CD4-positive, alpha-beta memory T cell (primary cell): ENCODE measurements at regions not wholly inside any gene's neighbourhood (a gene's known extent, or its start where the extent isn't known, plus 50 kb on each side); places are given as distances from the start of the nearest gene placed in this dataset.

Experiments
- CTCF ChIA-PET: fragments of 350-600 bp; sonication (Branson Sonifier 250); formaldehyde crosslinking; loops from one replicate; lab custom pipeline; 2021; ENCODE audit warnings: inconsistent platforms; ENCODE audit not compliant: partially characterized antibody; lab: Charles Lee
- POLR2A ChIA-PET: fragments of 350-600 bp; sonication (Branson Sonifier 250); formaldehyde crosslinking; loops from one replicate; lab custom pipeline; 2021; ENCODE audit not compliant: partially characterized antibody; lab: Charles Lee
- DNase-seq, 5 donors: peaks; one replicate each; pipeline versions ENCODE4 v3.0.0 to v3.0.0-alpha.2; 2020 to 2022; ENCODE audit warnings: mixed read lengths in 1 of 5
- H3K27ac ChIP-seq: one replicate; pipeline ENCODE4 v1.7.0; 2013; ENCODE audit warnings: low read depth, low read length
- H3K27me3 ChIP-seq: 2 replicates; pipeline ENCODE4 v1.7.0; 2013; ENCODE audit warnings: mild to moderate bottlenecking, low read length, moderate library complexity; ENCODE audit not compliant: insufficient read depth
- H3K36me3 ChIP-seq: 2 replicates; pipeline ENCODE4 v1.7.0; 2013; ENCODE audit warnings: mild to moderate bottlenecking, low read length, moderate library complexity; ENCODE audit not compliant: insufficient read depth
- H3K4me1 ChIP-seq: 2 replicates; pipeline ENCODE4 v1.7.0; 2013; ENCODE audit warnings: mild to moderate bottlenecking, low read length, moderate library complexity; ENCODE audit not compliant: insufficient read depth
- H3K4me3 ChIP-seq, 2 donors: one replicate each; pipeline ENCODE4 v1.7.0; 2013; ENCODE audit warnings: low read length in 2 of 2, mild to moderate bottlenecking in 1 of 2
- H3K9me3 ChIP-seq, 2 donors: one replicate each; pipeline ENCODE4 v1.7.0; 2013; ENCODE audit warnings: low read length in 2 of 2, control low read depth in 1 of 2; ENCODE audit not compliant: control insufficient read depth in 1 of 2
- H3K27ac Mint-ChIP-seq, 7 donors: one replicate each; pipeline ENCODE4 v1.8.0; 2020 to 2021; ENCODE audit warnings: mixed read lengths in 7 of 7, mild to moderate bottlenecking in 6 of 7, inconsistent platforms in 3 of 7, moderate library complexity in 3 of 7
- H3K27me3 Mint-ChIP-seq, 2 donors: one replicate each; pipeline ENCODE4 v1.8.0; 2020 to 2021; ENCODE audit warnings: mixed read lengths in 2 of 2
- H3K36me3 Mint-ChIP-seq, 2 donors: one replicate each; pipeline ENCODE4 v1.8.0; 2020 to 2021; ENCODE audit warnings: mixed read lengths in 2 of 2, inconsistent platforms in 1 of 2, mild to moderate bottlenecking in 1 of 2
- H3K4me1 Mint-ChIP-seq, 4 donors: one replicate each; pipeline ENCODE4 v1.8.0; 2020 to 2021; ENCODE audit warnings: mixed read lengths in 4 of 4, mild to moderate bottlenecking in 1 of 4
- H3K4me3 Mint-ChIP-seq, 8 donors: one replicate each; pipeline ENCODE4 v1.8.0; 2020 to 2021; ENCODE audit warnings: mixed read lengths in 8 of 8, mild to moderate bottlenecking in 7 of 8, moderate library complexity in 6 of 8, inconsistent platforms in 3 of 8
- H3K9me3 Mint-ChIP-seq, 8 donors: one replicate each; pipeline ENCODE4 v1.8.0; 2020 to 2021; ENCODE audit warnings: mixed read lengths in 8 of 8, mild to moderate bottlenecking in 5 of 8, inconsistent platforms in 3 of 8, moderate library complexity in 1 of 8
- intact Hi-C: fragments of 100-400 bp; cut with micrococcal nuclease; formaldehyde crosslinking; loops from one replicate; pipeline ENCODE4 v1.15.1; 2023

DNA sequence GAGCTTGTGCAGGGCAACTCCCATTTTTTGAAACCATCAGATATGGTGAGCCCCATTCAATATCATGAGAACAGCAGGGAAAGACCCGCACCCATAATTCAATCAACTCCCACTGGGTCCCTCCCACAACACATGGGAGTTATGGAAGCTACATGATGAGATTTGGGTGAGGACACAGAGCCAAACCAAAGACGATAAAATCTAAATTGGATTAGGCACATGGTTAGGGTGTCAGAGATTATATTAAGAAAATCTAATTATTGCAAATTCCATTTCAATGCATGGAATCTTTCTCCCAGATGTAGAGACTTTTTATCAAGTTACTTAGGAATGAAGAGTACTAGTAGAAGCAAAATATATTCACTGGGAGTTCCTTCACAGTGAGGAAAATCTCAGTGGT is 324.9 kb downstream of the JRKL start:
- no peak overlapping the region for H3K4me3 Mint-ChIP-seq
- DNase-seq: no peak
- CTCF ChIA-PET: no interaction called here
- no peak overlapping the region for H3K27ac Mint-ChIP-seq
- H3K4me1 Mint-ChIP-seq: no peaks in the 10 kb centered on the region
- Histone ChIP-seq H3K9me3 (no peaks in the 10 kb centered on the region), H3K36me3 (no peaks in the 10 kb centered on the region), H3K4me3 (no peak overlapping the region), H3K27me3 (no peaks in the 10 kb centered on the region), H3K27ac (no peak overlapping the region), H3K4me1 (no peaks in the 10 kb centered on the region)
- no peaks in the 10 kb centered on the region for H3K36me3 Mint-ChIP-seq
- POLR2A ChIA-PET: no interaction called here
- intact Hi-C loops: no loop called here
- H3K9me3 Mint-ChIP-seq: peaks cover 0 to 3% (median under 1%) of the 10 kb centered on the region in 8 donors
- no peaks in the 10 kb centered on the region for H3K27me3 Mint-ChIP-seq

DNA sequence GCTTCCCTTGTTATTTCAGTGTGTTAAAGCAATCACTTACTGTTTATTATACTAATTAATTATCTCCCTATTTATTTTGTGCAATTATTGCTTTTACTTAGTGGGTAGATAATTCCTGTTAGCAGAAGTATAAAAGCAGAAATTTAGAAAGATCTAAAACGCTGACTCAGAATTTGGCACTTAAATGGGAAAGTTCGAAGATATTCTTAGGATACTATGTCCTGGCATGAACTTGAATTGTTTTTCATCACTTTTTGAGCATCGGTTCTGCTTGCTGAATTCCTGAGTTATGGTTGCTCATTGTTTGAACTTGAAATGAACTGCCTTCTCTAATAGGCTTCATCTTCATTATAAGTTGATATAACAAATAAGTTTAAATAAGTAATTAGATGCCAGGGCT is 325.4 kb downstream of the JRKL start:
- Histone ChIP-seq H3K36me3 (no peaks in the 10 kb centered on the region), H3K9me3 (no peaks in the 10 kb centered on the region), H3K27me3 (no peaks in the 10 kb centered on the region), H3K4me3 (no peak overlapping the region), H3K27ac (no peak overlapping the region), H3K4me1 (no peaks in the 10 kb centered on the region)
- Mint-ChIP-seq H3K27ac (no peak overlapping the region), H3K9me3 (peaks cover 0 to 3% (median under 1%) of the 10 kb centered on the region in 8 donors), H3K4me1 (no peaks in the 10 kb centered on the region), H3K27me3 (no peaks in the 10 kb centered on the region), H3K36me3 (no peaks in the 10 kb centered on the region), H3K4me3 (no peak overlapping the region)
- ChIA-PET POLR2A (no interaction called here), CTCF (no interaction called here)
- DNase-seq: no peak
- intact Hi-C loops: no loop called here

DNA sequence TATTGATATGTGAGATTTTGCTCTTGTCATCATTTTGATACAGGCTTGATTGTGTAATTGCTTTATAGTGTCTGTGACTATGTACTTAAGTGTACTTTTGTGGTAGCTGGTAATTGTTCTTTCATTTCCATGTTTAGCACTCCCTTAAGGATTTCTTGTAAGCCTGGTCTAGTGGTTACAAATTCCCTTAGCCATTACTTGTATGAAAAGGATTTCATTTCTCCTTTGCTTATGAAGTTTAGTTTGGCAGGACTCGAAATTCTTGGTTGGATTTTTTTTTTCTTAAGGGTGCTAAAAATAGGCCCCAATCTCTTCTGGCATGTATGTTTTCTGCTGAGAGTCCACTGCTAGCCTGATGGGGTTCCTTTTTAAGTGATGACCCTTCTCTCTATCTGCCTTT is 346.8 kb downstream of the JRKL start:
- no peak for DNase-seq
- no peak overlapping the region for H3K4me3 Mint-ChIP-seq
- no peaks in the 10 kb centered on the region for H3K9me3 ChIP-seq
- H3K27ac ChIP-seq: no peak overlapping the region
- H3K4me3 ChIP-seq: no peak overlapping the region
- H3K4me1 Mint-ChIP-seq: no peaks in the 10 kb centered on the region
- H3K36me3 Mint-ChIP-seq: no peaks in the 10 kb centered on the region
- no peaks in the 10 kb centered on the region for H3K27me3 Mint-ChIP-seq
- intact Hi-C loops: no loop called here
- peaks cover 0 to 16% (median 2%) of the 10 kb centered on the region in 8 donors for H3K9me3 Mint-ChIP-seq
- no peak overlapping the region for H3K27ac Mint-ChIP-seq
- H3K27me3 ChIP-seq: no peaks in the 10 kb centered on the region
- H3K4me1 ChIP-seq: no peaks in the 10 kb centered on the region
- ChIA-PET CTCF (no interaction called here), POLR2A (no interaction called here)
- no peaks in the 10 kb centered on the region for H3K36me3 ChIP-seq

DNA sequence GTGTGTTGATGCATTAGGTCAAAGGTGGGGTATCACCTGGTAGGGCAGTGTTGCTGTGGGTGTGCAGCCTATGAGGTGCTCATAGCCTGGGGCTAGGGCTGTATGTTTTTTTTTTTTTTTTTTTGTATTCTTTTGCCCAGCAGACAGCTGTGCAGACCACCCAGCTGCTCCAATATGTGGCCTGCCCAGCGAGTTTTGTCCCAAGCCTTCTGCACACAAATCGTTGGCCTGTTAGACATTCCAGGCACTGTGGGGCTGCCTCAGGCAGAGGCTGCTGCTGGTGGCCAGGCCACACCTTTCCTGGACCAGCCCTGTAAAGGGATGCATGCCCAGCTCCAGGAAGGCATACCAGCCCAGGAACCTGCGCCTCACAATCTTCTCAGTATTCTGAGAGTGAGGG is 348.5 kb downstream of the JRKL start:
- no peaks in the 10 kb centered on the region for H3K36me3 ChIP-seq
- no peaks in the 10 kb centered on the region for H3K4me1 Mint-ChIP-seq
- no peaks in the 10 kb centered on the region for H3K27me3 ChIP-seq
- intact Hi-C loops: no loop called here
- CTCF ChIA-PET: no interaction called here
- no peak overlapping the region for H3K27ac Mint-ChIP-seq
- H3K4me3 ChIP-seq: no peak overlapping the region
- H3K4me3 Mint-ChIP-seq: no peak overlapping the region
- H3K36me3 Mint-ChIP-seq: no peaks in the 10 kb centered on the region
- H3K9me3 Mint-ChIP-seq: peaks cover 0 to 16% (median 3%) of the 10 kb centered on the region in 8 donors
- H3K27me3 Mint-ChIP-seq: peaks cover 0 to 2% of the 10 kb centered on the region in 2 donors
- H3K4me1 ChIP-seq: no peaks in the 10 kb centered on the region
- DNase-seq: no peak
- no peaks in the 10 kb centered on the region for H3K9me3 ChIP-seq
- POLR2A ChIA-PET: no interaction called here
- no peak overlapping the region for H3K27ac ChIP-seq

- no peaks in the 10 kb centered on the region for H3K36me3 Mint-ChIP-seq
- Histone ChIP-seq H3K4me3 (no peak overlapping the region), H3K36me3 (no peaks in the 10 kb centered on the region), H3K4me1 (no peaks in the 10 kb centered on the region), H3K27me3 (no peaks in the 10 kb centered on the region), H3K9me3 (no peaks in the 10 kb centered on the region), H3K27ac (no peak overlapping the region)
- intact Hi-C loops: no loop called here
- no peaks in the 10 kb centered on the region for H3K4me1 Mint-ChIP-seq
- peaks cover 0 to 11% (median 3%) of the 10 kb centered on the region in 8 donors for H3K9me3 Mint-ChIP-seq
- H3K27ac Mint-ChIP-seq: no peak overlapping the region
- CTCF ChIA-PET: no interaction called here
- H3K27me3 Mint-ChIP-seq: peaks cover 0 to 2% of the 10 kb centered on the region in 2 donors
- no peak overlapping the region for H3K4me3 Mint-ChIP-seq
- POLR2A ChIA-PET: no interaction called here
- DNase-seq: no peak
Measured at GRCh38 chr11:96741068-96741467, 351.3 kb downstream of the JRKL start.

GRCh38 chr11:96744697-96745096 is 354.9 kb downstream of the JRKL start:
- intact Hi-C loops: no loop called here
- no peak overlapping the region for H3K27ac Mint-ChIP-seq
- Histone ChIP-seq H3K36me3 (no peaks in the 10 kb centered on the region), H3K4me3 (no peak overlapping the region), H3K27me3 (no peaks in the 10 kb centered on the region), H3K9me3 (no peaks in the 10 kb centered on the region), H3K4me1 (no peaks in the 10 kb centered on the region), H3K27ac (no peak overlapping the region)
- ChIA-PET CTCF (no interaction called here), POLR2A (no interaction called here)
- no peaks in the 10 kb centered on the region for H3K36me3 Mint-ChIP-seq
- H3K9me3 Mint-ChIP-seq: peaks cover 0 to 13% (median 3%) of the 10 kb centered on the region in 8 donors
- no peak overlapping the region for H3K4me3 Mint-ChIP-seq
- peaks cover 0 to 3% of the 10 kb centered on the region in 2 donors for H3K27me3 Mint-ChIP-seq
- no peak for DNase-seq
- no peaks in the 10 kb centered on the region for H3K4me1 Mint-ChIP-seq

DNA sequence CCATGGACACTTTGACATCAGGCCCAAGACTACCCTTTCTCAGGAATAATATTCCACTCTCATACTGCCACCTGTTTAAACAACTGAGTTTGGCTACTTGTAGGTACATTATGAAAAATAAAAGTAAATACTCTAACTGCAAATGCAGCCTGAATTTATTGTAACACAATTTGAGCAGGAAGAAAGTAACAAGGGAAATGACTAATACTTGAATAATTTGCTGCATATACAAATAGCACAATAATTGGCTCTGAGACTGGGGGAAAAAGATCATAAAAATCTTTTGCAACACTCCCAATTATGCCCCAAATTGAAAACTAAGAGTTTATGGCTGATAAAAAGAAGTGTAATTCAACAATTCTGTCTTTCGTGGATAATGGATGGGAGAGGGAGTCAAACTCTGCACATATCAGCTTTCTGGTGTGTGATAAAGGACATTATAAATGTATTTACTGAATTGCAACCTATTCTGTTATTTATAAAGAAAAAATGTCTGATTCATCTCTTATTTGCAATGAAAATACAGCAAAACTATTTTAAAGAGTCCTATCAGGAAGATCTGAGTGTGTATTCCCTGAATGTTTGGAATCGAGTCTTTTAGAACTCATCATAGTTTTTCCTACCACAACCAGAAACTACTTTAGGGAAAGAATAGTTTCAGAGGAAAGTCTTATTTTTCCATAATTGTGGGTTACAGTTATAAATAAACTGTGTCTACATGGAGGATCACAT is 359.0 kb downstream of the JRKL start:
- no peaks in the 10 kb centered on the region for H3K4me1 ChIP-seq
- Mint-ChIP-seq H3K4me3 (no peak overlapping the region), H3K9me3 (peaks cover 0 to 7% (median 0%) of the 10 kb centered on the region in 8 donors), H3K27ac (no peak overlapping the region), H3K36me3 (no peaks in the 10 kb centered on the region), H3K4me1 (no peaks in the 10 kb centered on the region), H3K27me3 (peaks cover 0 to 2% of the 10 kb centered on the region in 2 donors)
- POLR2A ChIA-PET: no interaction called here
- H3K4me3 ChIP-seq: no peak overlapping the region
- no peak overlapping the region for H3K27ac ChIP-seq
- CTCF ChIA-PET: no interaction called here
- DNase-seq: no peak
- intact Hi-C loops: no loop called here
- no peaks in the 10 kb centered on the region for H3K9me3 ChIP-seq
- no peaks in the 10 kb centered on the region for H3K36me3 ChIP-seq
- H3K27me3 ChIP-seq: no peaks in the 10 kb centered on the region
